Activated T-helper 1 cell treated with anti-CD3 and anti-CD28 coated beads, Interleukin-2, amount 50 U/mL, for 16 hours (primary cell): ENCODE measurements at regions not wholly inside any gene's neighbourhood (a gene's known extent, or its start where the extent isn't known, plus 50 kb on each side); places are given as distances from the start of the nearest gene placed in this dataset.

Experiments
- DNase-seq, 2 donors: peaks; one replicate each; pipeline ENCODE4 v3.0.0-alpha.2; 2020; ENCODE audit warnings: low read depth in 1 of 2, low spot score in 1 of 2

DNA sequence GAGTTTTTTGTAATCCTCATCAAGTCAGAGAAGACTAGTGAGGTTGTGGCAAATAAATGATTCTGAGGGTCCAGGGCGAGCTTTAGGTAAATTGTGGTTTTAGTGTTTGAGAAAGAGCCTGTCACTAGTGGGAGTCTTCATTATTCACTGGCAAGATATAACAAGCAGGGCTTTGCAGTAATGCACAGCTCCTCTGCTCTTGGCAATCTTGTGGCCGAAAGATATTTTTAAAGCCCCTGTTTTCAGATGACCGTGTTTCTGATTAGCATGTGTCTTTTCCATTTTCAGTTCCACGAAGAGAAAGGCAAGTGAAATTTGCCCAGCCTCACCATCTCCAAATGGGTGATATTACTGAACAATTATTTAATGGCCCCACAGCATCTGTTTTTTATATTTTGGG is 154.0 kb upstream of the BCL6 start:
- DNase-seq, result no peak

- no peak for DNase-seq
These were observed 155.9 kb upstream of the BCL6 start for GRCh38 chr3:187900993-187901755.

DNA sequence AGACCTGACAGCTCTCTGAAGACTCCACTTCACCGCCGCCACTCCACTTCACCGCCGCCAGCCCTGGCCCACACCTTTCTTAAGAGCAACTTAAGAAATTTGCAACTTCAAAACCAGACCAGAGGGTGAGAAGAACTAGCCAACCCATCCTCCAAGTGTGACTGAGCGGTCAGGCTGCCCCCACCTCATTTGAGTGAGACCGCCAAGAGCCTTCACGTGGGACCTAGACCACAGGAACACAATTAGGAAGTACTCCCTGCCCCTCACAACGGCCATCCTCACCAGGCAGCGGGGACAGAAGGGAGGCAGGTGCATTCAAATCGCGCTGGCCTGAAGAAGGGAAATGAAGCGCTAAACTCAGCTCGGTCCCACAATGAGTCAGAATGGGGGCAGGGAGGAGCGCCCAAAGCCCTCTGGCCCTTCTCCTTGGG is 156.8 kb upstream of the BCL6 start:
- DNase-seq, result no peak

DNA sequence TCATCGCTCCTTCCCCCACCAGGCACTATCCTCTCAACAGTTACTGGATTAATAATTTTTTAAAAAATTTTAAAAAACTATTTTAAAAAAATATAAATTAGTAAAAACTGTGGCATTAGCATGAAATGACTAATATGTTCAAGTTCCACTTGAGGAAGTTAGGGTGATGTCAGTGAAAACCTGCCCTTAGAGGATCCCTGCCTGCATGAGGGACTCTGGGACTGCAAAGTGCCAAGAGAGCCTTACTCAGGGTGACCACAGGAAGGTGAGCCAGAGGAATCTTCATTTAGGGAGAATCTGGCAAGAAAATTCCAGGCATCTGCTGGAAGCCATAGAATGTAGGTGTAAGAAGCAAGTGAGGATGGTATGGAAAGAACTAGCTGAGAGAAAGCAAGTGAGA is 157.7 kb upstream of the BCL6 start:
- no peak for DNase-seq

GRCh38 chr3:187903697-187904096 is 158.4 kb upstream of the BCL6 start:
- no peak for DNase-seq

DNA sequence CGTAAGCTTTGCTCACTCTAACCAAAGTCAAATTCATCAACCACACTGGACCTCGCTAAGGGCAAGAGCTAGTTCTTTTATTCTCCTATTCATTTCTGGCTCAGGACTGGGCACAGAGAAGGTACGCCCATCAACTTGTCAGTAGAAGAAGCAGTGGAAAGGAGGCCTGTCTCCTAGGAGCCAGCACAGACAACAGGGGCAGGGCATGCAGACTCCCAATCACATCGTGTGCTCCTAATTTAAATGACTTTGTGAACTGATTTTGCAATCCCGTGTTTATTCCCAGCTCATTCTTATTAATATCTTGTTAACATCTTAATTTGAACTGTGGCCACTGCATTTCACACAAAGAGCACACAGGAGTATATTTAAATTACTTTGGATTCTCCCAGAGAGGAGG is 161.1 kb upstream of the BCL6 start:
- DNase-seq, result no peak

DNA sequence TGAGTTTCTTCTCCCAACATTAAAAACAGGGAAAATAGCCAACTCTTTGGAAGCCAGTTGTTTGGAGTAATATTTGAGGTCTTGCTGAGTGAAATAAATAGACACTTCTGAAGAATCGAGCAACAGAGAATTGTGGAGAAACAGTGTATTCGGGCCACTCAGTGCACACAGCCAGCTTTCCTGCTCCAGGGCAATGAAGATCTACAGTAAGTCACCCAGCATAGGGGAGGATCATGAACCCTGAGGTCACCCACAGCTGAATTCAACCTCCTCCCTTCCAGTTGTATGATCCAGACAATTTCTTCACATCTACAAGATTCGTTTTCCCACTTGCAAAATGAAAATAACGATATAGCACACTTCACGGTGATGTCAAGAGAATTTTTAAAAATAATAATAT is 161.7 kb upstream of the BCL6 start:
- DNase-seq, result no peak

- DNase-seq, result no peak
These were observed 164.6 kb upstream of the BCL6 start for GRCh38 chr3:187909866-187910265.

DNA sequence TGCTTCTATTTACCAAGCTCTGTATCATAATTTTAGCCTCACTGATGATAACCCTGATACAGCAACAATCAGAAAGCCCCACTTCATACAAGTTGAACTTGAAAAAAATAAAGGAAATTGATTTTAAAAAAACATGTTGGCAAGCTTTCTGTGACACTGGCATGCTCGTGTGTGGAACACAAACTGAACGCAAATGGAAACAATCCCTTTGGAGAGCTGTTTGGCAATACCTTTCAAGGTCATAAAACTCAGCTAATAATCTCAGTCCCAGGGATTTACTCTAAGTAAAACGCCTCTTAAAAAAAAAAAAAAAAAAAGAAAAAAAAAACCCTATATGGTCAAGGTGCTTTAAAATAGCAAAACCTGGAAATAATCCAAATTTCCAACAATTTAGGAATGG is 166.7 kb upstream of the BCL6 start:
- DNase-seq, result no peak

- no peak for DNase-seq
These were observed 168.4 kb upstream of the BCL6 start for GRCh38 chr3:187913617-187914033.

GRCh38 chr3:187914231-187914630 is 169.0 kb upstream of the BCL6 start:
- no peak for DNase-seq

DNA sequence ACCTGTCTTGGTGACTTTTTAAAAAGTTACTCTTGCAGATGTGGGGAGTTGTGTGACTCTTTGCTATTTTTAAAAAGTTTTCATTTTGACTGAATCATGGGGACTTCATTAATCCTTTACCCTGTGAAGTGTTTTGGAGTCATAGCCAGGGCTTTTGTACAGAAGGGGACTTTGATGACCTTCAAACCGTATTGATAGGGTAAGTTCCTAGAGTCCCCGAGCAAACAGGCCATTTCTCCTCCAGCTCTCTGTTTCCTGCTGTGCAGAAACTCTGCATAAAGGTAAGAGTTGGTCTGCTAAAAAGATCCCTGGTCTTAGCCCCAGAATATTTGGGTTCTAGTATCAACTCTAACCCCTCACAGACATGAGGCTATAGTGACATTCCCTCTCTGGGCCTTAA is 170.8 kb upstream of the BCL6 start:
- no peak for DNase-seq

- no peak for DNase-seq
These were observed 172.9 kb upstream of the BCL6 start for GRCh38 chr3:187918081-187918644.

GRCh38 chr3:187919048-187919447 is 173.8 kb upstream of the BCL6 start:
- DNase-seq, result peak in 1 of 2 donors; percentile 13

- no peak for DNase-seq
These were observed 174.3 kb upstream of the BCL6 start for GRCh38 chr3:187919544-187919943.

DNA sequence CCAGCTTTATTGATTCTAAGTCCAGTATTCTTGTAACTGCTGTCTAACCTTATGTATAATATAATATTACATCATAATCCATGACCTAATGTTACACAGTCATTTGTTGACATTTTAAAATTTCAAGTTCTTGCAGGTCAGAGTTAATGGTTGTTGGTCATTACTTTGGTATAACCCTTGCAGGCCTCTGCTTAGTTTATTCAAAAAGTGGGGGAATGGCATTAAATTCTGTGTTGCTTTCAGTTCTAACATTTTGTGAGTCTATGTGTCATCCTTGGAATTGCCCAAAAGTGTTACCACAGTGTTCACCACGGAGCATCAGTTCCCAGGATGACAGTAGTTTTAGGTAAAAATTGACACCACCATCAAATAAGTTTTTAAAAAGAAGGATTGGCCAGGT is 174.8 kb upstream of the BCL6 start:
- DNase-seq, result no peak

DNA sequence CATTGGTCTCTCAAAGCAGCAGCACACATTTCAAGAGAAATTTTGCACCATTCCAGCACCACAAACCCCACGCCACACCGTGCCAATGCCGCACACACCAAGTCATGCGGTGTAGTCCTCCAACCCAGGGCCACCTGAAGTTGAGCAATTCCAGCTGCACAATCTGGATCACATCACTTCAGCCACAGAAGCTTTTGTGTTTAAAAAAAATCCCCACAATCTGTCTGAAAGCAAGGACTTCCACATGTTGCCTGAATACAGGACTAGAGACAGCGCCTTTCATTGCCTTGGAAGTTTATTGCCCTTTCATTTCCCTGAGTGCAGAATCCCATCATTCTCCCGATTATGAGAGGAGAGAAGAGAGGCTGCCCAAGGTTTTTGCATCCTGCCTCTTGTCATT is 175.6 kb upstream of the BCL6 start:
- DNase-seq, result no peak

DNA sequence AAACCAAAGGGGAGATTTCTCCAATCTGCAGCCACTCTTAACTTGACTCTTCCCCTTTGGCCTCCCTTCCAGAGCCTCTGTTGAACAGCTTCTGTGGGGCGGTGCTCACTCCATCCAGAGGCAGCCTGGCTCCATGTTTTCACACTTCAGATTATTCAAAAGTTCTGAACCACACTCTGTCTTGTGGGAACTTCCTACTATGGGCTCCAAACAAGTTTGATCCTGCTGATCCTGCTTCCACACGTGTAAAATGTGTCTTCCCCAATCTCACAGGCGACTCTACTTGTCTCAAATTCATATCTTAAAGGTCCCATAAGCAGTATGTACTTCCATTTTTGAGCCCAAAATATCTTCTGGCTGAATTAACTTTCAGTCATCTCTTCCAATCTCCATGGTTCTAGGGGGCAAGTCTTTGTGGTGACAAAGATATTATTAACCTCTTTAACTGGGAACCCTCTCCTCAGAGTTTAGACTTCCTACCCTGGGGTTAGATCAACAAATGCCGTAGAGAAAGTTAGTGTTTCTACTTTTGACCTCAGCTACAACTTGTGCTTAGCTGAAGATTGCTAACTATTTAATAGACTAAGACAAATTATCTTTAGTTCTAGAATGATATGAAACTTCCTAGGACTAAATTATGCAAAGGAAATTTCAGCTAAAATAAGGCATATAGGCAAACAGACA is 176.3 kb upstream of the BCL6 start:
- DNase-seq, result no peak

DNA sequence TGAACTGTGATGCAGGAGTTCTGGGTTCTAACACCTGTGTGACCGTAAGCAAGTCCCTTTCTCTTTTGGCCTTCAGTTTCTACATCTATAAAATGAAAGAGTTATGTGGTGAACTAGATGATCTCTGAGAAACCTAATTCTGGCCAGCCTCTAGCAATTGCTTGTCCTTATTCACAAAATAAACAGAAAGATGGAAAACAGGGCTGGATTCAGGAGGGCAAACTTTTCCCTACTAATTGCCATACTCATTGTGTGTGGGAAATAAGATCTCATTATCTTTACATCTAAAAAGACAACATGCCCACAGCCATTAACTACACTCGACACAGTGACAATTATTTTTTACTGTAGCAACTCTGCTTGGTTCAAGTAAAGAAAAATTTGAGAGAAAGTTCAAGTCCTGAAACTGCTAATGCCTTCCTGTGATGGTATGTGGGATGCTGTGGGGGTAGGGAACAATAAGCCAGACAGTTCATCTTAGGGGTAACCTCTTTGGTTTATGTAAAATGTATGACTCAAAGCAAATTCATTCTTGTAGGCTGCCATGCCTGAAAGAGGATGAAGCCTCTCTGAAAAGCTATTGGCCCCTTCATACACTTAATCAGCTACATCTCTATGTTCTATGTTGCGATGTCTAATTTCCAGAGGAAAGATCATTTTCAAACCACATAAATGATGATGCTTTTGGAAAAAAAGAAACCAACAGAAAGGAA is 177.6 kb upstream of the BCL6 start:
- DNase-seq, result no peak

DNA sequence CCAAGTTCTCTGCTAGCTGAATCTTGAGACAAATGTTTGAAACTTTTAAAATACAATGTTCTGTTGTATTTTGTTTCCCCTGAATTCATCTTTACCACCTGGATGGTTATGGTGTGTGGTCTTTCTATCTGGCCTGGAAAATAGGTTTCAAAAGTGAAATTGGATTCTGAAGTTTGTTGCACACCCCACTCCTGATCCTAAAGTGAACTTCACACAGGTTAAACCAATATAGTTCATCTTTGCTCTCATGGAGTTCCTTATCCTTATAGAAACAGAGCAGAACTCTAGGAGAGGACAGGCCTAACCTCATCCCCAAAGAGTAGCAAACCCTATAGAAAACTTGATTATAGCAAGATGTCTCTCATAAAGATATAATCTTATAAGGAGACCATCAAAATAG is 179.4 kb upstream of the BCL6 start:
- no peak for DNase-seq

DNA sequence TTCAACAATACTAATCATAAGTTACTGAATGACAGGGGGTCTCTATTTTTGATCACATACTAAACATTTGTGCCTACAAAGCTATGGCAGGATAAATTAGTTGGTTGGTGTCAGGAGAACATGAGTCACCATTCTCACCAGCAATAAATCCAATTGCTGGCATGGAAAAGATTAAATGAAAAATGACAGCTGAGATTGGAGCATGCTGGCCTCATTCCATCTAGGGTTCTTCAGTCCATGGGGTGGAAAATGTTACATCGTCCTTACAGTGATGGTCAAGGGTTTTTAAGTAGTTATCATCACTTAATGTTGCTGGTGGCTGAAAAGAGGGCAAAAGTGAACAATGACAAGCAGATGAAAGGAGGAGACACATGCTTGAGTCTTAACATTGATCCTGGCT is 180.1 kb upstream of the BCL6 start:
- DNase-seq, result no peak

GRCh38 chr3:187926620-187927019 is 181.4 kb upstream of the BCL6 start:
- DNase-seq, result no peak
